OCI-LY3 (cell line): ENCODE measurements at regions not wholly inside any gene's neighbourhood (a gene's known extent, or its start where the extent isn't known, plus 50 kb on each side); places are given as distances from the start of the nearest gene placed in this dataset.

ENCODE experiments used
- H2AFZ ChIP-seq: fragments of 200-600, 300-600 bp; shearing (Covaris generic); 2 replicates; pipeline ENCODE4 v1.6.0; 2014; ENCODE audit warnings: antibody characterized with exemption, low read depth, low read length
- H3K27ac ChIP-seq: fragments of 200-600, 300-600 bp; sonication (generic); 2 replicates; pipeline ENCODE4 v1.5.1; 2014; ENCODE audit warnings: mild to moderate bottlenecking, low read length, moderate library complexity, mixed read lengths
- H3K27me3 ChIP-seq: fragments of 200-600, 300-600 bp; sonication (generic); 2 replicates; pipeline ENCODE4 v1.6.1; 2014; ENCODE audit warnings: low read depth, low read length, mixed read lengths
- H3K36me3 ChIP-seq: fragments of 200-600, 300-600 bp; sonication (generic); replicated peaks from 2 replicates; pipeline ENCODE3; 2014; ENCODE audit warnings: low read depth, low read length, mixed read lengths
- H3K4me1 ChIP-seq: fragments of 300-600, 200-600 bp; sonication (generic); 2 replicates; pipeline ENCODE4 v1.6.1; 2014; ENCODE audit warnings: low read length, mixed read lengths
- H3K4me2 ChIP-seq: fragments of 200-600, 300-600 bp; sonication (generic); 2 replicates; pipeline ENCODE4 v1.6.1; 2014; ENCODE audit warnings: low read length, mixed read lengths
- H3K4me3 ChIP-seq: fragments of 300-600, 200-600 bp; sonication (generic); 2 replicates; pipeline ENCODE4 v1.5.1; 2014; ENCODE audit warnings: antibody characterized with exemption, mild to moderate bottlenecking, low read length, moderate library complexity
- H3K79me2 ChIP-seq: fragments of 300-600, 200-600 bp; shearing (Covaris generic); 2 replicates; pipeline ENCODE4 v1.6.1; 2014; ENCODE audit warnings: mild to moderate bottlenecking, low read length, mixed read lengths
- H3K9ac ChIP-seq: fragments of 300-600, 200-600 bp; shearing (Covaris generic); 2 replicates; pipeline ENCODE4 v1.6.0; 2014; ENCODE audit warnings: mild to moderate bottlenecking, low read length, moderate library complexity
- H3K9me3 ChIP-seq: fragments of 200-600, 300-600 bp; shearing (Covaris generic); 2 replicates; pipeline ENCODE4 v1.6.1; 2014; ENCODE audit warnings: low read length, mixed read lengths; ENCODE audit not compliant: insufficient read depth
- H4K20me1 ChIP-seq: fragments of 200-600, 300-600 bp; sonication (generic); 2 replicates; pipeline ENCODE4 v1.6.1; 2016; ENCODE audit warnings: low read length, mixed read lengths; ENCODE audit not compliant: insufficient read depth
- CTCF ChIP-seq: fragments of 200-600, 300-600 bp; sonication (generic); IDR thresholded peaks from 2 replicates; pipeline ENCODE4 v1.5.1; 2014; ENCODE audit warnings: antibody characterized with exemption, low read length, low read depth
- EZH2phosphoT487 ChIP-seq: fragments of 200-600 bp; shearing (Covaris generic); IDR thresholded peaks from 2 replicates; pipeline ENCODE4 v1.6.1; 2018; ENCODE audit warnings: antibody characterized with exemption, mixed run types, low read depth

GRCh38 chr2:138396843-138397242, 104.7 kb upstream of the SPOPL start:
- H3K4me3 ChIP-seq = no peak overlapping the region
- no peak overlapping the region for H2AFZ ChIP-seq
- H3K27me3 ChIP-seq = no peaks in the 10 kb centered on the region
- H3K4me1 ChIP-seq = no peaks in the 10 kb centered on the region
- H3K4me2 ChIP-seq = no peak overlapping the region
- H3K9ac ChIP-seq = no peak overlapping the region
- H3K27ac ChIP-seq = no peak overlapping the region
- H3K9me3 ChIP-seq = no peaks in the 10 kb centered on the region
- H3K79me2 ChIP-seq = no peaks in the 10 kb centered on the region
- no peaks in the 10 kb centered on the region for H3K36me3 ChIP-seq
- no peaks in the 10 kb centered on the region for H4K20me1 ChIP-seq
- TF ChIP-seq EZH2phosphoT487 (no peak), CTCF (no peak)

- H3K27ac ChIP-seq = no peak overlapping the region
- no peaks in the 10 kb centered on the region for H3K79me2 ChIP-seq
- no peak overlapping the region for H3K9ac ChIP-seq
- no peak overlapping the region for H2AFZ ChIP-seq
- no peak overlapping the region for H3K4me2 ChIP-seq
- H3K9me3 ChIP-seq = no peaks in the 10 kb centered on the region
- H3K36me3 ChIP-seq = no peaks in the 10 kb centered on the region
- no peaks in the 10 kb centered on the region for H3K4me1 ChIP-seq
- TF ChIP-seq EZH2phosphoT487 (no peak), CTCF (no peak)
- H3K27me3 ChIP-seq = no peaks in the 10 kb centered on the region
- H3K4me3 ChIP-seq = no peak overlapping the region
- no peaks in the 10 kb centered on the region for H4K20me1 ChIP-seq
Observed at GRCh38 chr2:138403431-138403927, 98.1 kb upstream of the SPOPL start.

GRCh38 chr2:138414014-138414413, 87.6 kb upstream of the SPOPL start:
- Histone ChIP-seq H3K79me2 (no peaks in the 10 kb centered on the region), H3K4me3 (no peak overlapping the region), H3K4me1 (no peaks in the 10 kb centered on the region), H3K27me3 (no peaks in the 10 kb centered on the region), H3K27ac (no peak overlapping the region), H3K9ac (no peak overlapping the region), H4K20me1 (no peaks in the 10 kb centered on the region), H3K36me3 (peaks cover 7% of the 10 kb centered on the region), H2AFZ (no peak overlapping the region), H3K9me3 (peaks cover 11% of the 10 kb centered on the region), H3K4me2 (no peak overlapping the region)
- TF ChIP-seq EZH2phosphoT487 (no peak), CTCF (no peak)

GRCh38 chr2:138415985-138416384, 85.6 kb upstream of the SPOPL start:
- no peak overlapping the region for H3K9ac ChIP-seq
- H3K4me3 ChIP-seq = no peak overlapping the region
- H3K4me2 ChIP-seq = no peak overlapping the region
- no peak overlapping the region for H3K27ac ChIP-seq
- no peaks in the 10 kb centered on the region for H3K4me1 ChIP-seq
- no peak overlapping the region for H2AFZ ChIP-seq
- no peaks in the 10 kb centered on the region for H4K20me1 ChIP-seq
- H3K27me3 ChIP-seq = no peaks in the 10 kb centered on the region
- TF ChIP-seq CTCF (no peak), EZH2phosphoT487 (no peak)
- H3K79me2 ChIP-seq = no peaks in the 10 kb centered on the region
- H3K36me3 ChIP-seq = peaks cover 7% of the 10 kb centered on the region
- peaks cover 11% of the 10 kb centered on the region for H3K9me3 ChIP-seq
